HEK293 (cell line): ENCODE measurements at regions not wholly inside any gene's neighbourhood (a gene's known extent, or its start where the extent isn't known, plus 50 kb on each side); places are given as distances from the start of the nearest gene placed in this dataset.

Experiments used
- CTCF ChIA-PET: fragments of 350-600 bp; formaldehyde crosslinking; extraction: SDS; loops from one replicate; lab custom pipeline; 2021; ENCODE audit warnings: antibody characterized with exemption; lab: Yijun Ruan, JAX
- POLR2A ChIA-PET: fragments of 300-600 bp; formaldehyde crosslinking; extraction: SDS; loops from one replicate; lab custom pipeline; 2020; ENCODE audit warnings: antibody characterized with exemption, inconsistent platforms; lab: Yijun Ruan, JAX
- H3K27ac ChIP-seq: fragments of 200-500 bp; sonication (Bioruptor generic); 2 replicates; pipeline ENCODE4 v1.5.1; 2014; ENCODE audit warnings: low read depth, low read length, control low read depth, inconsistent platforms; ENCODE audit errors: extremely low read depth
- H3K36me3 ChIP-seq, 2 experiments: fragments of 200-500 bp in 1 of 2; sonication (Bioruptor generic) in 1 of 2; 1 replicate in 1 of 2; 2 replicates in 1 of 2; pipeline ENCODE4 v1.5.1; 2014 to 2017; ENCODE audit warnings: inconsistent platforms in 2 of 2, low read length in 2 of 2; ENCODE audit not compliant: control insufficient read depth in 2 of 2, insufficient read depth in 1 of 2
- H3K4me1 ChIP-seq: fragments of 200-500 bp; sonication (Bioruptor generic); 2 replicates; pipeline ENCODE4 v1.5.1; 2014; ENCODE audit warnings: mild to moderate bottlenecking, low read length, inconsistent platforms; ENCODE audit not compliant: control insufficient read depth, insufficient read depth
- H3K4me3 ChIP-seq: 2 replicates; pipeline ENCODE4 v1.5.1; 2011; ENCODE audit warnings: low read depth, mild to moderate bottlenecking, control low read depth, low read length, moderate library complexity
- H3K9me3 ChIP-seq: fragments of 200-500 bp; sonication (Bioruptor generic); 2 replicates; pipeline ENCODE4 v1.5.1; 2014; ENCODE audit warnings: low read depth, low read length, inconsistent platforms; ENCODE audit not compliant: control insufficient read depth, insufficient read depth
- CTCF ChIP-seq: fragments of 450-650 bp; formaldehyde crosslinking; IDR thresholded peaks from 2 replicates; pipeline ENCODE4 v1.5.1; 2016; ENCODE audit warnings: missing biosample characterization, missing genetic modification characterization
- HIC1 ChIP-seq: fragments of 450-650 bp; formaldehyde crosslinking; IDR thresholded peaks from 2 replicates; pipeline ENCODE4 v1.5.1; 2016; ENCODE audit warnings: missing biosample characterization, missing genetic modification characterization
- INSM2 ChIP-seq: fragments of 450-650 bp; formaldehyde crosslinking; IDR thresholded peaks from 2 replicates; pipeline ENCODE4 v1.5.1; 2016; ENCODE audit warnings: missing biosample characterization, missing genetic modification characterization
- KLF7 ChIP-seq: fragments of 450-650 bp; formaldehyde crosslinking; IDR thresholded peaks from 2 replicates; pipeline ENCODE4 v1.5.1; 2016; ENCODE audit warnings: missing biosample characterization, missing genetic modification characterization, borderline replicate concordance
- MZF1 ChIP-seq: fragments of 450-650 bp; formaldehyde crosslinking; IDR thresholded peaks from 2 replicates; pipeline ENCODE4 v1.5.1; 2017; ENCODE audit warnings: missing biosample characterization, missing genetic modification characterization, borderline replicate concordance
- PRDM1 ChIP-seq: fragments of 450-650 bp; formaldehyde crosslinking; IDR thresholded peaks from 2 replicates; pipeline ENCODE4; 2016; ENCODE audit warnings: missing biosample characterization, missing genetic modification characterization
- ZNF157 ChIP-seq: fragments of 450-650 bp; formaldehyde crosslinking; IDR thresholded peaks from 2 replicates; pipeline ENCODE4 v1.5.1; 2016; ENCODE audit warnings: missing biosample characterization, missing genetic modification characterization
- ZNF16 ChIP-seq: fragments of 450-650 bp; formaldehyde crosslinking; IDR thresholded peaks from 2 replicates; pipeline ENCODE4 v1.5.1; 2016; ENCODE audit warnings: low read depth, missing biosample characterization, missing genetic modification characterization
- ZNF2 ChIP-seq: fragments of 450-650 bp; formaldehyde crosslinking; IDR thresholded peaks from 2 replicates; pipeline ENCODE4 v1.5.1; 2016; ENCODE audit warnings: missing biosample characterization, missing genetic modification characterization
- ZNF211 ChIP-seq: fragments of 450-650 bp; formaldehyde crosslinking; IDR thresholded peaks from 2 replicates; pipeline ENCODE4 v1.5.1; 2016; ENCODE audit warnings: low read depth, missing biosample characterization, missing genetic modification characterization
- ZNF248 ChIP-seq: fragments of 450-650 bp; formaldehyde crosslinking; IDR thresholded peaks from 2 replicates; pipeline ENCODE4 v1.5.1; 2017; ENCODE audit warnings: missing biosample characterization, missing genetic modification characterization
- ZNF292 ChIP-seq: fragments of 450-650 bp; formaldehyde crosslinking; IDR thresholded peaks from 2 replicates; pipeline ENCODE4 v1.5.1; 2016; ENCODE audit warnings: low read depth, missing biosample characterization, missing genetic modification characterization, borderline replicate concordance
- ZNF311 ChIP-seq: fragments of 450-650 bp; formaldehyde crosslinking; IDR thresholded peaks from 2 replicates; pipeline ENCODE4 v1.5.1; 2017; ENCODE audit warnings: missing biosample characterization, missing genetic modification characterization, borderline replicate concordance
- ZNF354C ChIP-seq: fragments of 450-650 bp; formaldehyde crosslinking; IDR thresholded peaks from 2 replicates; pipeline ENCODE4 v1.5.1; 2016; ENCODE audit warnings: missing biosample characterization, missing genetic modification characterization, low read depth, borderline replicate concordance
- ZNF366 ChIP-seq: fragments of 450-650 bp; formaldehyde crosslinking; conservative IDR thresholded peaks from 2 replicates; pipeline ENCODE4 v1.5.1; 2016; ENCODE audit warnings: missing biosample characterization, missing genetic modification characterization
- ZNF37A ChIP-seq: fragments of 450-650 bp; IDR thresholded peaks from 2 replicates; pipeline ENCODE4 v1.5.1; 2018; ENCODE audit warnings: missing biosample characterization, missing genetic modification characterization
- ZNF398 ChIP-seq: fragments of 450-650 bp; formaldehyde crosslinking; IDR thresholded peaks from 2 replicates; pipeline ENCODE4 v1.5.1; 2017; ENCODE audit warnings: missing biosample characterization, missing genetic modification characterization
- ZNF544 ChIP-seq: fragments of 450-650 bp; formaldehyde crosslinking; IDR thresholded peaks from 2 replicates; pipeline ENCODE4 v1.5.0; 2017; ENCODE audit warnings: missing biosample characterization, missing genetic modification characterization
- ZNF600 ChIP-seq: fragments of 450-650 bp; formaldehyde crosslinking; IDR thresholded peaks from 2 replicates; pipeline ENCODE4 v1.5.1; 2016; ENCODE audit warnings: missing biosample characterization, missing genetic modification characterization
- ZNF654 ChIP-seq: fragments of 450-650 bp; formaldehyde crosslinking; IDR thresholded peaks from 2 replicates; pipeline ENCODE4 v1.5.1; 2016; ENCODE audit warnings: low read depth, missing biosample characterization, missing genetic modification characterization
- ZNF660 ChIP-seq: fragments of 450-650 bp; IDR thresholded peaks from 2 replicates; pipeline ENCODE4 v1.5.1; 2018; ENCODE audit warnings: missing biosample characterization, mild to moderate bottlenecking, missing genetic modification characterization
- ZNF664 ChIP-seq: fragments of 450-650 bp; formaldehyde crosslinking; IDR thresholded peaks from 2 replicates; pipeline ENCODE4 v1.5.1; 2016; ENCODE audit warnings: missing biosample characterization, missing genetic modification characterization
- ZNF670 ChIP-seq: fragments of 450-650 bp; formaldehyde crosslinking; IDR thresholded peaks from 2 replicates; pipeline ENCODE4 v1.5.1; 2016; ENCODE audit warnings: missing biosample characterization, missing genetic modification characterization, low read depth

DNA sequence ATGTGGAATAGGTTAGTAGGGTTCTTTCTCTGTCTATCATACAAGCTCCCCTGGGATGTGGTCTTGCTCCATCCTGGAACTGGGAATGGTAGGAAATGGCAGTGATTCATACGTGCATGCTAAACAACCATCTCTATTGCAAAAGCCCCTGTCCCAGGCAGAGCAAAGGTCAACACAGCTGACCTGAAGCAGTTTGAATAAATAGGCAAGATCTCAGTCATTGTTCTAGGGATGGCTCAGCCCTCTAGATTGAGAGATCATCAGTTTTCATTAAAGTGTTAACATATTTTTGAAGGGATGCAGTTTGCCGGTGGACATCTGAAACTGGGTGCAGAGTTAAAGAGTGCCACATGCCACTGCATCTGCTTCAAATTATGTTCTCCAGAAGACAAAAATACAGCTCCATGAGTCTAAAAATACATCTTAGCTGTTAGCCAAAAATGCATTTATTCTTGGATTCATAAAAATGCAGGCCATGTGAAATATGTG is 224.1 kb downstream of the ESM1 start (continued):
- no peak for TF ChIP-seq ZNF366 (tag by site-specific recombination)
- TF ChIP-seq MZF1, result no peak
- no peak for TF ChIP-seq ZNF157 (tag by site-specific recombination)

DNA sequence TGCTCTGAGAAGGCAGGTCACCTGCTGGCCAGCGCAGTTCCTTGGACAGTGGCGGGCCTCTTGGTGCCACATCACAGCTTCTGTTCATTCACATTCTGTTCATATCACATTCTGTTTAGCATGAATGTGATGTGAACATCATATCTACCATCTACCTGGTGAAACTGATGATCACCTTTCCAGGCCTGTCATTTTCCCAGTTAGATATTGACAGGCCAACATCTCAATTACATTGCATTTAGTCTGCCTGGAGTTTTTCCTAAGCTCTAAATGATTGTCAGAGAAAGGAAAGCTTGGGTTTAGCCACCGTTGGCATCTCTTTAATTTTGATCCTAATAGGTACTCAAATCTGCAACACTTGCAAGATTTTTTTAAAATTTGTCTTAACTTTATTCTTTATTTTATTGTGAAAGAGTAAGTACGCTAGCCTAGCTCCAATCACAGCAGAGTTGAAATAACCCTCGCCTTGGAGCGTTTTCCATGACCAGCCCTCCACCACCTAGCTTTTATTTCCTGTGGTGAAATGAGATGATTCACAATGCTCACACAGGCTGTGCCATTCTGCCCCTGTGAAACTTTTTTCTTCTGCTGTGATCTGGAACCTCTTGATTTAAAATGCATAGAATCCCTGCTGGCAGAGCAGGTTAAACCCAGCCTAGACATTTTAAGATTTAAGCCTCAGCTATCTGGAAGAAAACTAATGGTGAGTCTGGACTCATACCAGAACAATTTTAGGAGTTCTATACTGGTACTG is 225.0 kb downstream of the ESM1 start:
- ChIA-PET CTCF (interaction anchor here (1.3 to 1.6 kb wide), 2 partner anchors 11 to 84 kb away, joined by 4 to 5 read pairs; no protein-coding TSS in a partner anchor), POLR2A (no interaction called here)
- Histone ChIP-seq H3K9me3 (no peaks in the 10 kb centered on the region), H3K36me3 (no peaks in the 10 kb centered on the region), H3K4me3 (no peak overlapping the region), H3K27ac (no peak overlapping the region), H3K4me1 (no peaks in the 10 kb centered on the region)
- no peak for TF ChIP-seq INSM2
- no peak for TF ChIP-seq ZNF2 (tag by site-specific recombination)
- no peak for TF ChIP-seq PRDM1 (tag by site-specific recombination)
- no peak for TF ChIP-seq ZNF16 (tag by site-specific recombination)
- no peak for TF ChIP-seq ZNF600 (tag by site-specific recombination)
- no peak for TF ChIP-seq ZNF544 (tag by site-specific recombination)
- no peak for TF ChIP-seq HIC1 (tag by site-specific recombination)
- TF ChIP-seq ZNF292 (tag by site-specific recombination), result no peak
- no peak for TF ChIP-seq ZNF37A (tag by site-specific recombination)
- TF ChIP-seq KLF7 (tag by site-specific recombination), result no peak
- TF ChIP-seq ZNF311, result no peak
- TF ChIP-seq ZNF248 (tag by site-specific recombination), result no peak
- no peak for TF ChIP-seq ZNF670 (tag by site-specific recombination)
- TF ChIP-seq ZNF660, result no peak
- no peak for TF ChIP-seq ZNF654
- no peak for TF ChIP-seq ZNF664 (tag by site-specific recombination)
- TF ChIP-seq ZNF398 (tag by site-specific recombination), result no peak
- TF ChIP-seq CTCF (tag by site-specific recombination), result no peak
- TF ChIP-seq ZNF354C, result no peak
- TF ChIP-seq ZNF211, result no peak
